GM12892 (cell line): ENCODE measurements at regions not wholly inside any gene's neighbourhood (a gene's known extent, or its start where the extent isn't known, plus 50 kb on each side); places are given as distances from the start of the nearest gene placed in this dataset.

Source experiments
- POLR2AphosphoS5 ChIP-seq: IDR thresholded peaks from 2 replicates; pipeline ENCODE4 v1.6.1; 2011; ENCODE audit warnings: low read depth, low read length, control low read depth
- TAF1 ChIP-seq: IDR thresholded peaks from 2 replicates; pipeline ENCODE4 v1.6.1; 2011; ENCODE audit warnings: low read depth, mild to moderate bottlenecking, control low read depth, low read length, borderline replicate concordance

DNA sequence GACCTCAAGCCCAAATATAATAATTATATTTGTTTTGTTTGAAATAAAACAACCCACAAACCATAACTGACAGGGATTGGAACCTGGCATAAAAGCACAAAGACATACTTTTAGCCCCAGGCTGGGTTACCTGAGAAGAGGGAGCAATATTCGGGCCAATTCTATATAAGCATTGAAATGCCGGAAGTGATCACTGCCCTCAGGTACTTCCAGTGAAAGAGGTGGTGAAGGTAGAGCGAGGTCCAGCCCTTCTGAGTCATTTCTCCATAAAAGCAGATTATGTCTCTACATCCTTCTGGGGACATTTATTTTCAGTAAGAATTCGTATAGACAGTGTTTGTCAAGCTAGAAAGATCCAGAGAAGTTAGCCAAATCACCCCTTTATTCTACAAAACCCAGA, 59.6 kb downstream of the GCNT4 start:
- TF ChIP-seq POLR2AphosphoS5 (no peak), TAF1 (no peak)
